ENCODE measurements at regions not wholly inside any gene's neighbourhood (a gene's known extent, or its start where the extent isn't known, plus 50 kb on each side); places are given as distances from the start of the nearest gene placed in this dataset.

DNA sequence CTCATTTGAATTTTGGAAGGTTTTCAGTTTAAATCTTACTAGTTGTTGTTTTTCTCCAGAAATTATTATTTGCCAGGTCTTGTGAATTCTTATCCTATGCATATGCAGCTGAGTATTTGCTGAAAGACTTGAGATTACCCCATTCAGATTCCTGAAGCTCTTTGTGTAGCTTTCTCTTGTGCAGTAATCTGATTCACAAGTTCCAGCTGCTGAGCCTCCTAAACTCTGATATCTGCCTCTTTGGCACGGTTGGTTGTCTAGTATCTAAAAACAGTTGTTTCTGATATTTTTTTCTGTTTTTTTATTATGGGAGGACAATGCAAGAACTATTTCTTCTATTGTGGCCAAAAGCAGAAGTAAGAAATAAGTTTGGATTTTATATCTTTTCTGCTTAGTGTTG lies 863.9 kb upstream of the MANEA start:
- TF ChIP-seq ZFX (IDR thresholded peaks at IDR 0.05), result no peak
- no peak for TF ChIP-seq YY1 (IDR thresholded peaks at IDR 0.05; ENCODE audit: extremely low read depth, insufficient replicate concordance, low read depth, low read length)
- TF ChIP-seq, protein P1, sequence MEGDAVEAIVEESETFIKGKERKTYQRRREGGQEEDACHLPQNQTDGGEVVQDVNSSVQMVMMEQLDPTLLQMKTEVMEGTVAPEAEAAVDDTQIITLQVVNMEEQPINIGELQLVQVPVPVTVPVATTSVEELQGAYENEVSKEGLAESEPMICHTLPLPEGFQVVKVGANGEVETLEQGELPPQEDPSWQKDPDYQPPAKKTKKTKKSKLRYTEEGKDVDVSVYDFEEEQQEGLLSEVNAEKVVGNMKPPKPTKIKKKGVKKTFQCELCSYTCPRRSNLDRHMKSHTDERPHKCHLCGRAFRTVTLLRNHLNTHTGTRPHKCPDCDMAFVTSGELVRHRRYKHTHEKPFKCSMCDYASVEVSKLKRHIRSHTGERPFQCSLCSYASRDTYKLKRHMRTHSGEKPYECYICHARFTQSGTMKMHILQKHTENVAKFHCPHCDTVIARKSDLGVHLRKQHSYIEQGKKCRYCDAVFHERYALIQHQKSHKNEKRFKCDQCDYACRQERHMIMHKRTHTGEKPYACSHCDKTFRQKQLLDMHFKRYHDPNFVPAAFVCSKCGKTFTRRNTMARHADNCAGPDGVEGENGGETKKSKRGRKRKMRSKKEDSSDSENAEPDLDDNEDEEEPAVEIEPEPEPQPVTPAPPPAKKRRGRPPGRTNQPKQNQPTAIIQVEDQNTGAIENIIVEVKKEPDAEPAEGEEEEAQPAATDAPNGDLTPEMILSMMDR (IDR thresholded peaks at IDR 0.05 in 2 of 3, conservative IDR thresholded peaks at IDR 0.05 in 1 of 3; ENCODE audit: borderline replicate concordance in 1 of 3, insufficient read depth in 1 of 3, low read depth in 2 of 3, low read length in 2 of 3), result no peak
- TF ChIP-seq ZNF274 (IDR thresholded peaks at IDR 0.05; ENCODE audit: low read depth, low read length), result no peak

Data from HCT116 (cell line).